ENCODE measurements at regions not wholly inside any gene's neighbourhood (a gene's known extent, or its start where the extent isn't known, plus 50 kb on each side); places are given as distances from the start of the nearest gene placed in this dataset.

GRCh38 chr12:130100634-130101362, 61.5 kb upstream of the FZD10 start:
- H3K9me3 ChIP-seq, result no peaks in the 10 kb centered on the region
- TF ChIP-seq, protein P1, sequence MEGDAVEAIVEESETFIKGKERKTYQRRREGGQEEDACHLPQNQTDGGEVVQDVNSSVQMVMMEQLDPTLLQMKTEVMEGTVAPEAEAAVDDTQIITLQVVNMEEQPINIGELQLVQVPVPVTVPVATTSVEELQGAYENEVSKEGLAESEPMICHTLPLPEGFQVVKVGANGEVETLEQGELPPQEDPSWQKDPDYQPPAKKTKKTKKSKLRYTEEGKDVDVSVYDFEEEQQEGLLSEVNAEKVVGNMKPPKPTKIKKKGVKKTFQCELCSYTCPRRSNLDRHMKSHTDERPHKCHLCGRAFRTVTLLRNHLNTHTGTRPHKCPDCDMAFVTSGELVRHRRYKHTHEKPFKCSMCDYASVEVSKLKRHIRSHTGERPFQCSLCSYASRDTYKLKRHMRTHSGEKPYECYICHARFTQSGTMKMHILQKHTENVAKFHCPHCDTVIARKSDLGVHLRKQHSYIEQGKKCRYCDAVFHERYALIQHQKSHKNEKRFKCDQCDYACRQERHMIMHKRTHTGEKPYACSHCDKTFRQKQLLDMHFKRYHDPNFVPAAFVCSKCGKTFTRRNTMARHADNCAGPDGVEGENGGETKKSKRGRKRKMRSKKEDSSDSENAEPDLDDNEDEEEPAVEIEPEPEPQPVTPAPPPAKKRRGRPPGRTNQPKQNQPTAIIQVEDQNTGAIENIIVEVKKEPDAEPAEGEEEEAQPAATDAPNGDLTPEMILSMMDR (IDR thresholded peaks at IDR 0.05), result no peak
- H3K4me1 ChIP-seq (ENCODE audit: control insufficient read depth in 1 of 2, insufficient read depth in 1 of 2, low read depth in 1 of 2, low read length in 1 of 2), result no peaks in the 10 kb centered on the region
- H3K27ac ChIP-seq, result no peak overlapping the region
- H3K4me3 ChIP-seq (ENCODE audit: low read depth in 1 of 2, low read length in 1 of 2), result no peak overlapping the region
- H3K27me3 ChIP-seq, result peaks cover 15% of the 10 kb centered on the region
- no peaks in the 10 kb centered on the region for H3K36me3 ChIP-seq

DNA sequence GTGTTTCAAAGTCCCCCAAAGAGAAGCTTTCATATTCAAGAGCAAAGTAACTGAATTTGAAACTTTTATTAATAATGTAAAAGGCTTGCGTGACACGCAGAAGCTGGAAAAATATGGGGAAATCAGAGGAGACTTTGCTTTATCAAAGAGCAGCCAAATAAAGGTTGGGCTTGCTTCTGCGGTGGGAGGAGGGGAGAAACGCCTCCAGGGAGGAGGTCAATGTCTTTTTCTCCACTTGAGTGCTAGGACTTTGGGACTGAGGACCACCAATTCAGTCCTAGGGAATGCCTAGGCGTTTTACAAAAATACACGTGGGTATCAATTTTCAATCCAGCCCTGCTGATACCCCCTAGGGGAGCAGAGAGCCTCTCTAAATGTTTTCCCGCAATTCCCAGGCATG, 60.9 kb upstream of the FZD10 start:
- H3K27ac ChIP-seq, result no peak overlapping the region
- TF ChIP-seq, protein P1 (IDR thresholded peaks at IDR 0.05), result no peak
- no peaks in the 10 kb centered on the region for H3K4me1 ChIP-seq (ENCODE audit: control insufficient read depth in 1 of 2, insufficient read depth in 1 of 2, low read depth in 1 of 2, low read length in 1 of 2)
- no peaks in the 10 kb centered on the region for H3K36me3 ChIP-seq
- H3K4me3 ChIP-seq (ENCODE audit: low read depth in 1 of 2, low read length in 1 of 2), result no peak overlapping the region
- H3K27me3 ChIP-seq, result peaks cover 15% of the 10 kb centered on the region
- H3K9me3 ChIP-seq, result no peaks in the 10 kb centered on the region

- Histone ChIP-seq H3K9me3 (no peaks in the 10 kb centered on the region), H3K27me3 (peaks cover 15% of the 10 kb centered on the region), H3K27ac (no peak overlapping the region), H3K4me1 (ENCODE audit: control insufficient read depth in 1 of 2, insufficient read depth in 1 of 2, low read depth in 1 of 2, low read length in 1 of 2) (no peaks in the 10 kb centered on the region), H3K36me3 (no peaks in the 10 kb centered on the region), H3K4me3 (ENCODE audit: low read depth in 1 of 2, low read length in 1 of 2) (no peak overlapping the region)
- TF ChIP-seq, protein P1 (IDR thresholded peaks at IDR 0.05), result no peak
These were observed 60.0 kb upstream of the FZD10 start for GRCh38 chr12:130102266-130102665.

- Histone ChIP-seq H3K27me3 (peaks cover 15% of the 10 kb centered on the region), H3K4me1 (ENCODE audit: control insufficient read depth in 1 of 2, insufficient read depth in 1 of 2, low read depth in 1 of 2, low read length in 1 of 2) (no peaks in the 10 kb centered on the region), H3K36me3 (no peaks in the 10 kb centered on the region), H3K4me3 (ENCODE audit: low read depth in 1 of 2, low read length in 1 of 2) (no peak overlapping the region), H3K9me3 (no peaks in the 10 kb centered on the region), H3K27ac (no peak overlapping the region)
- TF ChIP-seq, protein P1 (IDR thresholded peaks at IDR 0.05), result no peak
These were observed 57.6 kb upstream of the FZD10 start for GRCh38 chr12:130104571-130105106.

DNA sequence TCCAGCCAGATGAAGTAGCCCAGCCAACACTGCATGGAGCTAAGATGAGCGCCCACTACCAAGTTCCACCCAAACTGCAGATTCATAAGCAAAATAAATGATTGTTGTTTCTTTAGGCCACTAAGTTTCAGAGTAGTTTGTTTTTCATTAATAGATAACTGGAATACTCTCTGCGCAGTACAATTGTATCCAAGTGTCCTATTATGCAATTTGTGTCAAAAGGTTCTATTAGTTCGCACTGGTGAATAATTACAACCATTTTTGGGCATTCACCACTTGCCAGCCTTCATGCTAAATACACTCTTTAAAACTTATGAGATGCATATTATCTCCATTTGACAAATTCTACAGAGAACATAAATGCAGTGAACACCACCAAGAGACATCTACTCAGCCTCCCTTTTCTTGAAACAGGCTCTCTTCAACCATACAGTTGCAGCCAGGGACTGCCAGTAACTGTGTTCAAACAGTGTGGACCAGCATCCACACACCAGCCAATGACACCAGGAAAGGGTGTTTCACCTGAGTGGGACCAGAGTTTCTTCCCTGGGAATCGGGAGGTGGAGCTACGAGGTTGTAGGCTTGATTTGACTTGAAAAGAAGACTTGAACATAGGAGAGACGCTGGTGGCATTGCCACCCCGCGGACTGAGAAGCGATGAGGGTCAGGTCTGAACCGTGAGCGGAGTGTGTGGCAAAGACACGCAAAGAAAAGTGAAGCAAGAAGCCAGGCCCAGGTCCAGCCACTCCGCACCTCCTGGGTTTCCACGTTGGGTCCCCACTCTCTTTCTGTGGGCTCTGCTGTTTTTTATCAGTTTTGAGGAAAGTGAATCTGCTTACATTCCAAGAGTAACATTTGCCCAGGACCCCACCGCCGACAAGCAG, 53.0 kb upstream of the FZD10 start:
- no peak overlapping the region for H3K4me3 ChIP-seq (ENCODE audit: low read depth in 1 of 2, low read length in 1 of 2)
- H3K27me3 ChIP-seq, result peaks cover 9% of the 10 kb centered on the region
- H3K36me3 ChIP-seq, result no peaks in the 10 kb centered on the region
- TF ChIP-seq, protein P1 (IDR thresholded peaks at IDR 0.05), result no peak
- H3K4me1 ChIP-seq (ENCODE audit: control insufficient read depth in 1 of 2, insufficient read depth in 1 of 2, low read depth in 1 of 2, low read length in 1 of 2), result no peaks in the 10 kb centered on the region
- H3K27ac ChIP-seq, result no peak overlapping the region
- H3K9me3 ChIP-seq, result no peaks in the 10 kb centered on the region
